Activated CD4-positive, alpha-beta T cell treated with anti-CD3 and anti-CD28 coated beads, Interleukin-2, amount 10 ng/mL, durations not matched to agents 7 days and 5 days (primary cell): ENCODE measurements at regions not wholly inside any gene's neighbourhood (a gene's known extent, or its start where the extent isn't known, plus 50 kb on each side); places are given as distances from the start of the nearest gene placed in this dataset.

Experiments used
- CTCF ChIA-PET: fragments of 350-600 bp; sonication (Branson Sonifier 250); formaldehyde crosslinking; loops from one replicate; lab custom pipeline; 2021; ENCODE audit warnings: antibody characterized with exemption; lab: Charles Lee
- POLR2A ChIA-PET: fragments of 350-600 bp; sonication (Branson Sonifier 250); formaldehyde crosslinking; loops from one replicate; lab custom pipeline; 2021; ENCODE audit warnings: antibody characterized with exemption; lab: Charles Lee
- DNase-seq: peaks from one replicate; pipeline ENCODE4 v3.0.0-alpha.2; 2020
- H3K27ac Mint-ChIP-seq: one replicate; pipeline ENCODE4 v1.8.0; 2021; ENCODE audit warnings: mild to moderate bottlenecking, moderate library complexity, mixed read lengths
- H3K27me3 Mint-ChIP-seq: one replicate; pipeline ENCODE4 v1.8.0; 2021; ENCODE audit warnings: mixed read lengths
- H3K36me3 Mint-ChIP-seq: one replicate; pipeline ENCODE4 v1.8.0; 2021; ENCODE audit warnings: low read depth, mixed read lengths
- H3K4me1 Mint-ChIP-seq: one replicate; pipeline ENCODE4 v1.8.0; 2021; ENCODE audit warnings: mixed read lengths
- H3K4me3 Mint-ChIP-seq: one replicate; pipeline ENCODE4 v1.8.0; 2021; ENCODE audit warnings: mild to moderate bottlenecking, moderate library complexity, mixed read lengths
- H3K9me3 Mint-ChIP-seq: one replicate; pipeline ENCODE4 v1.8.0; 2021; ENCODE audit warnings: mixed read lengths

DNA sequence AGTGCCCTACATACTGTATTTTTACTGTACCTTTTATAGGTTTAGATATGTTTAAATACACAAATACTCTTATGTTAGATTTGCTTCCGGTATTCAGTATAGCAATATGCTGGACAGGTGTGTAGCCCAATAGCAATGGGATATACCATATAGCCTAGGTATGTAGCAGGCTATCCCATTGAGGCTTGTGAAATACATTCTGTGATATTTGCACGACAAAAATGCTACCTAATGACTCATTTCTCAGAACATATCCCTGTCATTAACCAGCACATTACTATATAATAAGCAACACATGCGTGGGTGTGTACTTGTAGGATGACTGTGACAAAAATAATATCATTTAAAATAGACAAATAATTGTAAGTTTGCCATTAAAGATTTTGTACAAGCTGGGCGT, 208.8 kb downstream of the MRPS30 start:
- no peak for DNase-seq
- Mint-ChIP-seq H3K27ac (no peak overlapping the region), H3K9me3 (peaks cover 3% of the 10 kb centered on the region), H3K36me3 (no peaks in the 10 kb centered on the region), H3K4me3 (no peak overlapping the region), H3K27me3 (no peaks in the 10 kb centered on the region), H3K4me1 (no peaks in the 10 kb centered on the region)
- POLR2A ChIA-PET, result no interaction called here
- CTCF ChIA-PET, result no interaction called here

DNA sequence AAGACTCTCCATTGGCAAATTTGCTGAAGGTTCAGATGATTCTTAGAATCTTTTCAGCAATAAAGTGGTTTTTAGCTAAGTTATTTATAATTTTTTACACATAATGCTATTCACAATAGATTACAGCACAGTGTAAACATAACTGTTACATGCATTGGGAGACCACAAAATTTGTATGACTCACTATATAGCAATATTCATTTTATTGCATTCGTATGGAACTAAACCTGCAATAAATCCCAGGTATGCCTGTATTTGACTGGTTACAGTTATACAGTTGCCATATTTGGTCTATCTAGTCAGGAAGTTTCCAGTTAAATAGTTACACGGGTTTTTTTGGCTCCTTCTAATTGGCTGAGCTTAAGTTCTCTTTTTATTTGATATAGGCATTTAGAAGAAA, 220.8 kb downstream of the MRPS30 start:
- Mint-ChIP-seq H3K27me3 (no peaks in the 10 kb centered on the region), H3K27ac (no peak overlapping the region), H3K4me3 (no peak overlapping the region), H3K9me3 (no peaks in the 10 kb centered on the region), H3K4me1 (no peaks in the 10 kb centered on the region), H3K36me3 (no peaks in the 10 kb centered on the region)
- ChIA-PET POLR2A (no interaction called here), CTCF (no interaction called here)
- no peak for DNase-seq

DNA sequence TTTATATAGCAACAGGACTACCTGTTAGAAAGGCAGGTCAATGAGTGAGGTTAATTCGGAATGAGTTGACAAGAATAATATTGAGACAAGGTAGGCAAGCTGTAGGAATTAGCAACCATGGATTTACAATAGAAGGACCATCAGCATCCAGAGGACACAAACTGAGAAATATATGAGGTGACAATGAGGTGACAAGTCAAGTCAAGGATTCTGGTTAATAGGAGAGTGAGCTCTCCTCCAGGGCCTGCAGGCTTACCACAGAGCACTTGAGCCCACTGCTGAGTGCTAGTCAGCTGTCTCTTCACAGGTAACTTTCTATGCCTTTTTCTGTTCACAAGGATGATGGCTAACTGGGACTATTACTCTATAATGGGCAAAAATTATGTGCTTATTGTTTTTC, 227.2 kb downstream of the MRPS30 start:
- no peaks in the 10 kb centered on the region for H3K27me3 Mint-ChIP-seq
- ChIA-PET CTCF (no interaction called here), POLR2A (no interaction called here)
- no peak overlapping the region for H3K27ac Mint-ChIP-seq
- H3K4me1 Mint-ChIP-seq, result no peaks in the 10 kb centered on the region
- no peak overlapping the region for H3K4me3 Mint-ChIP-seq
- H3K36me3 Mint-ChIP-seq, result no peaks in the 10 kb centered on the region
- H3K9me3 Mint-ChIP-seq, result no peaks in the 10 kb centered on the region
- DNase-seq, result no peak

DNA sequence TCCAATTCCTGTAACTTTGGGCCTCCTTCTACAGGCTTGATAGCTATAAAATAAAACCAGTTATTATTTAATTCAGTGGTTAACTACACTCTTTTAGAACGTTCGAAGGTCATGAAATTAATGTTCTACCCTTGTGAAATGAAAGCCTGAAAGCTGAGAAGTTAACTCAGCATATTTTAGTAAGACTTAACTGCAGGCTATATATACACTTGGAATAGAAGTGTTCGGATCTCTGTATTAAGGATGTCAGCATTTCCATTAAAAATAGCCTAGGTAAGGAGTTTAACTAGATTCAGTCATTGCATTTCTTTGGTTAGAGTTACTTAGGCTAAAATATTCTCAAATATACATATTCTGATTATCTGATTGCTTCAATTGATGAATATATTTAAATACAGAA, 229.2 kb downstream of the MRPS30 start:
- H3K9me3 Mint-ChIP-seq, result no peaks in the 10 kb centered on the region

DNA sequence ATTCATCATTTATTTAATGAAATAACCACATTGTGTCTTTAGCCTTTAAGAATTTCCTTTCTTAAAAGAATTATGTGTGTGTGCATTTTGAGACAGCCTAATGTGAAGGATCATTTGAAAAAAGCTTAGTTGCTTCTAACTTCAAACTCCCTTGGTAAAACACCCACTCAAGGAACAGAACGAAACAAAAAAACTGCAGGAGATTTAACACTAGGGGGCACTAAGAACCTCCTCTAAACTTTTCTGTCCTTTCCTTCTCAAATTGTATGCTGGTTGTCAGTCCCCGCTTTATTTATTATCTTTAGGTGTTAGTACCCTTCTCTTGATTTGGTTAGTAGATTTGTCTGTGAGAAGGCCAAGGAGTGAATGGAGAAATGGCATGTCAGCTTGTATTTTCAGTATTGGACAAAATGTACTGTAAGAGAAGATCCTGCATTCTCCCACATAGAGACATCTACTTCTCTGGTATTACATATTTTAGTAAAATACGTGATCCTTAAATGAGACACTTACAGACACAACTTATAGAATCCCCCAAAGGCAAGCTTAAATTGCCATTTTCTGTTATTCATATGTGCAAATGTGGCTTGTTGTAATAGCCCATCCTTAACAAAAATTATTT, 229.7 kb downstream of the MRPS30 start:
- Mint-ChIP-seq H3K4me3 (no peak overlapping the region), H3K36me3 (no peaks in the 10 kb centered on the region), H3K4me1 (no peaks in the 10 kb centered on the region), H3K27me3 (no peaks in the 10 kb centered on the region), H3K27ac (no peak overlapping the region), H3K9me3 (no peaks in the 10 kb centered on the region)
- ChIA-PET CTCF (no interaction called here), POLR2A (no interaction called here)
- DNase-seq, result no peak

More for the DNA sequence above, 229.2 kb downstream of the MRPS30 start:
- ChIA-PET CTCF (no interaction called here), POLR2A (no interaction called here)
- DNase-seq, result no peak
- no peaks in the 10 kb centered on the region for H3K4me1 Mint-ChIP-seq
- H3K4me3 Mint-ChIP-seq, result no peak overlapping the region
- H3K36me3 Mint-ChIP-seq, result no peaks in the 10 kb centered on the region
- no peak overlapping the region for H3K27ac Mint-ChIP-seq
- no peaks in the 10 kb centered on the region for H3K27me3 Mint-ChIP-seq

DNA sequence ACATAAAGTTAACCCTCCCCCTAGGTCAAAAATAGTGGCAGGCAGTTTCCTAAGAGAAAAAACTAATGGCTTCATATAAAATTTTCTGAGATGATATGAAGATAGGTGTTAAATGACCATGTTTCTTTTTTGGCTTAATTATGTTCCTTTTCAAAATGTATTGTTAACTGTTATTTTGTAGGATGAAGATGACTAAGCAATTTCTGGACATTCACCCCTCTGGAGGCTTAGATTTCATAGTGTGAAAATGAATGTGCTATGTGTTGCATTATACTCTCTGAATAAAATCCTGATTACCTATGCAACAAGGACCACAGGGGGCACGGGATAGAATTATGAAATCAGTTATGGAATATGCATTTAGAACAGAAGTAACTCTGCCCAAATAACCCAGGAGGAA, 233.5 kb downstream of the MRPS30 start:
- DNase-seq, result no peak
- Mint-ChIP-seq H3K27ac (no peak overlapping the region), H3K4me3 (no peak overlapping the region), H3K9me3 (peaks cover 2% of the 10 kb centered on the region), H3K36me3 (no peaks in the 10 kb centered on the region), H3K27me3 (no peaks in the 10 kb centered on the region), H3K4me1 (no peaks in the 10 kb centered on the region)
- ChIA-PET POLR2A (no interaction called here), CTCF (no interaction called here)

DNA sequence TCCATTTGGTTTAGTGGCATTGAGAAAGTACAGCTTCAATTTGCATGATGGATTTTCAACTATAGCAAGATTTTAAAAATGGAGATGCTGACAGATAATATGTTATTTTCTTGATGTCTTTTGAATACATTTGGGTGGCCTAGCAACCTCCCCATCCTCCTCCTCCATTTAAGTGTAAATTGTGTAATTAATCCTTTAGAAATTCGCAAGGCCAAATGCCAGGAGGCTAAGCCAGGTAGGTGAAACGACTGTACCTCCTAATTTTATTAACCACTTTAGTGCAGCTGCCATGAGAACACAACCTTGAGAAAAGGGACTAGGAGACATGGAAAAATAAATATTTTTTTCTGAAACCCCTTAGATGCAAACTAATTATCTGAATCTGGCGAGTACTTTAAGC, 248.8 kb downstream of the MRPS30 start:
- H3K36me3 Mint-ChIP-seq, result no peaks in the 10 kb centered on the region
- H3K9me3 Mint-ChIP-seq, result no peaks in the 10 kb centered on the region
- POLR2A ChIA-PET, result no interaction called here
- no peaks in the 10 kb centered on the region for H3K27me3 Mint-ChIP-seq
- CTCF ChIA-PET, result no interaction called here
- no peak overlapping the region for H3K27ac Mint-ChIP-seq
- H3K4me1 Mint-ChIP-seq, result no peaks in the 10 kb centered on the region
- H3K4me3 Mint-ChIP-seq, result no peak overlapping the region
- no peak for DNase-seq

DNA sequence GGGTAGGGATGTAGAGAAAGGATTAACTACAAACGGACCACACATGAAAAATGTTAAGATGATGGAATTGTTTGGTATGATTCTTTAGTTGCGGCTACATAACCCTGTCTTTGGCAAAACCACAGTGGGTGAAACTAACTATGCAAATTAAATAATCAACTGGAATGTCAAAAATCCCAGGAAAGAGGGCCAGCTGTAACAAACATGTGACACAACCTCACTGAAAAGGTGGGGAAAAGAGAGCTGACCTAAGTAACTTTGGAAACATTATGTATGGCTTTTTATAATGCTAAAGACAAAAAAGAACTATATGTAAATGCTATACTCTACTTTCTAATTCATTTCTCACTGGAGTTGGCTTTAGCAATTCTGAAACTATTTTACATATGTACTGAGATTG, 252.0 kb downstream of the MRPS30 start:
- CTCF ChIA-PET, result no interaction called here
- Mint-ChIP-seq H3K27me3 (no peaks in the 10 kb centered on the region), H3K27ac (no peak overlapping the region), H3K4me3 (no peak overlapping the region), H3K9me3 (no peaks in the 10 kb centered on the region), H3K36me3 (no peaks in the 10 kb centered on the region), H3K4me1 (no peaks in the 10 kb centered on the region)
- POLR2A ChIA-PET, result no interaction called here
- no peak for DNase-seq

DNA sequence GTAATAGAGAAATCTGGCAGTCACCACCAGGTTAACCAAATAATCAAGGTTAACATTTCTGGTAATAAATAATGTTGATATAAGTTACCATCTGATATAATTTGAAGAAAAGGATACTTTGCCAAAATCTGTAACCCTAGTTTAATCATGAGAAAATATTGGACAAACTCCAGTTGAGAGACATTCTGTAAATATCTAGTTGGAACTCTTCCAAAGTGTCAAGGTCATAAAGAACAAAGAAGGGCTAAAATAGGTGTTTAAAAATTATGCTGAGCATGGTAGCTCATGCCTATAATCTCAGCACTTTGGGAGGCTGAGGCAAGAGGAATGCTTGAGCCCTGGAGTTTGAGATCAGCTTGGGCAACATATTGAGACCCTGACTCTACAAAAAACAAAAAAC, 253.3 kb downstream of the MRPS30 start:
- no peak for DNase-seq
- no peaks in the 10 kb centered on the region for H3K4me1 Mint-ChIP-seq
- no peaks in the 10 kb centered on the region for H3K9me3 Mint-ChIP-seq
- POLR2A ChIA-PET, result no interaction called here
- CTCF ChIA-PET, result no interaction called here
- no peak overlapping the region for H3K27ac Mint-ChIP-seq
- no peaks in the 10 kb centered on the region for H3K27me3 Mint-ChIP-seq
- no peaks in the 10 kb centered on the region for H3K36me3 Mint-ChIP-seq
- H3K4me3 Mint-ChIP-seq, result no peak overlapping the region

DNA sequence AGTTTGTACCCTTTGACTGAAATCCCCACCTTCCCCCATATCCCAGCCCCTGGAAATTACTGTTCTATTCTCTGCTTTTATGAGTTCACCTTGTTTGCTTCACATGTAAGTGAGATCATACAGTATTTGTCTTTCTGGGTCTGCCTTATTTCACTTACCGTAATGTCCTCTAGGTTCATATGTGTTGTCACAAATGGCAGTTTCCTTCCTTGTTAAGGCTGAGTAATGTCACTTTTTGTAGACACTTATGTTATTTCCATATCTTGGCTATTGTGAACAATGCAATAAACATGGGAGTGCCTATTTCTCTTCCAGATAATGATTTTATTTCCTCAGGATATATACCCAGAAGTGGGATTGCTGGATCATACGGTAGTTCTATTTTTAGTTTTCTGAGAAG, 272.3 kb downstream of the MRPS30 start:
- Mint-ChIP-seq H3K9me3 (peaks cover 8% of the 10 kb centered on the region), H3K36me3 (no peaks in the 10 kb centered on the region), H3K27me3 (no peaks in the 10 kb centered on the region), H3K4me3 (no peak overlapping the region), H3K27ac (no peak overlapping the region), H3K4me1 (no peaks in the 10 kb centered on the region)
- no peak for DNase-seq
- CTCF ChIA-PET, result no interaction called here
- POLR2A ChIA-PET, result no interaction called here

DNA sequence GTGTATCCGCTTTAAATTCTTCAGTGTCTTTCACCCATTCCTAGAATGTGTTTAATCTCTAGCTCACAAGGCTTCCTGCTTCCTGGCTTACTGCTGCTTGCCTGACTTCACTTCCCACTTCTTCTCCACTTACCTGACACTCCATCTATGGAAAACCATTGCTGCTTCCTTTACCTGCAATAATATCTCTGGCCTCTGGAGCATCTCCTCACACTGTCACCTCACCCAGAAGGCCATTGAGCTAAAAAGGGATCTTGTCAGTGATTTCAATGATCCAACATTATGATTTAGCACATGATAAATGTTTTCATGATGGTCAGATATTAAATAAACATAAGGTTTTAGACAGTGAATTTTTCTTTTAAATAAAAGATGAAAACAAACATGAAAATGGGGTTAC, 281.1 kb downstream of the MRPS30 start:
- POLR2A ChIA-PET, result no interaction called here
- Mint-ChIP-seq H3K4me1 (no peaks in the 10 kb centered on the region), H3K36me3 (no peaks in the 10 kb centered on the region), H3K9me3 (peaks cover 3% of the 10 kb centered on the region), H3K27me3 (no peaks in the 10 kb centered on the region), H3K4me3 (no peak overlapping the region), H3K27ac (no peak overlapping the region)
- CTCF ChIA-PET, result no interaction called here
- DNase-seq, result no peak

DNA sequence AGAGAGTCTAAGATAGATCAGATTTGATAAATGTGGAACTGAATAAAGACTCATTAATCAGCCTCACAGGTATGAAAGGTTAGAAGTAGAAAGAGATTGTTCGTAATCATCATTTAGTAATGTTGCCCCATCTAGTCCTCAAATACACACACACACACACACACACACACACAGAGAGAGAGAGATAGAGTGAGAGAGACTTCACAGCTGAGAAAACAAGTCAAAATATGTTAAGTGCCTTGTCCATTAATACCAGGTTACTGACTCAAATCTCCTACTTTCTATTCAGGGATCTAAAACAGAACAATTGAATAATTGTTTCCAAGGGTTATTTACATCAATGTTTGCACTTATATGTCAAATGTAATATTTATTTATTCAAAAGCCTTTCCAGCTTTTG, 284.6 kb downstream of the MRPS30 start:
- Mint-ChIP-seq H3K4me3 (no peak overlapping the region), H3K9me3 (peaks cover 8% of the 10 kb centered on the region), H3K27ac (no peak overlapping the region), H3K36me3 (no peaks in the 10 kb centered on the region), H3K4me1 (no peaks in the 10 kb centered on the region), H3K27me3 (no peaks in the 10 kb centered on the region)
- DNase-seq, result no peak
- POLR2A ChIA-PET, result no interaction called here
- CTCF ChIA-PET, result no interaction called here

DNA sequence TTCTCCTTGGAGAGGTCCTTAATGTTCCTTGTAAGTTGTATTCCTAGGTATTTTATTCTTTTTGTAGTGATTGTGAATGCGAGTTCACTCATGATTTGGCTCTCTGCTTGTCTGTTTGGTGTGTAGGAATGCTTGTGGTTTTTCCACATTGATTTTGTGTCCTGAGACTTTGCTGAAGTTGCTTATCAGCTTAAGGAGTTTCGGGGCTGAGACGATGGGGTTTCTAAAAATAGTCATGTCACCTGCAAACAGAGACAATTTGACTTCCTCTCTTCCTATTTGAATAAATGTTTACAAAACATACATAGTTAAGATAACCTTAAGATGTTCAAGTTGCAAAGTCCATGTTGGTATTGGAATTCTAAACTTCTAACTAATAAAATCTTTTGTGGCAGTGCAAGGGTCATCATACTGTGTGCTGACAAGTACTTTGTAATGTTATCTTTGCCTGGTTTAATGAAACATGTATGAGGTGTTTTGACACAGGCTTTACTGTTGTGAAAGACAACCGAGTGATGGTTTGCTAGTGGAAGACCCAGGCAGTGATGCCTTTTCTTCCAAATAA, 286.2 kb downstream of the MRPS30 start:
- H3K36me3 Mint-ChIP-seq, result no peaks in the 10 kb centered on the region
- H3K27me3 Mint-ChIP-seq, result no peaks in the 10 kb centered on the region
- CTCF ChIA-PET, result no interaction called here
- POLR2A ChIA-PET, result no interaction called here
- H3K9me3 Mint-ChIP-seq, result peaks cover 8% of the 10 kb centered on the region
- no peak overlapping the region for H3K27ac Mint-ChIP-seq
- DNase-seq, result no peak
- H3K4me1 Mint-ChIP-seq, result no peaks in the 10 kb centered on the region
- H3K4me3 Mint-ChIP-seq, result no peak overlapping the region

DNA sequence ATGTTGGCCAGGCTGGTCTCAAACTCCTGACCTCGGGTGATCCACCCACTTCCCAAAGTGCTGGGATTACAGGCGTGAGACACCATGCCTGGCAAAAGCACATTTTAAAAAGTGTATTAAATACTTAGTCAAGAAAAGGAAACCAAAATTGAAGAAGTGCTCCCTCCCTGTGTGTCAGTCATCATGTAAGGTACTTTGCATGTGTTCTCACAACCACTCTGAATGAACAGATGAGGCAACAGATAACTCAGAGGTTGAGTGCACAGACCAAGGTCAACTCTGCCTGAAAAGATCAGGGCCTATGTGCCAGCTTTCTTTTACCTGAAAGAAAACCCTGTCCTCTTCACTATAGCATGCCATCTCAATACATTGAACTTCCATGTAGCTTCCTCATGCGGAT, 289.7 kb downstream of the MRPS30 start:
- Mint-ChIP-seq H3K4me3 (no peak overlapping the region), H3K27me3 (no peaks in the 10 kb centered on the region)

More for the DNA sequence above, 289.7 kb downstream of the MRPS30 start:
- ChIA-PET POLR2A (no interaction called here), CTCF (no interaction called here)
- no peak for DNase-seq
- Mint-ChIP-seq H3K4me1 (no peaks in the 10 kb centered on the region), H3K9me3 (peaks cover 11% of the 10 kb centered on the region), H3K36me3 (no peaks in the 10 kb centered on the region), H3K27ac (no peak overlapping the region)
